GM18511 (cell line): ENCODE measurements at regions not wholly inside any gene's neighbourhood (a gene's known extent, or its start where the extent isn't known, plus 50 kb on each side); places are given as distances from the start of the nearest gene placed in this dataset.
"Not testable (repeated sequence)": the region's sequence is repeated elsewhere in the genome, so short reads cannot be mapped to it uniquely, and the experiment has no call there.

Experiments used
- ATAC-seq: cut with Tn5 transposase; IDR thresholded peaks from one replicate; pipeline ENCODE4 v1.9.1; 2021; ENCODE audit warnings: mild to moderate bottlenecking, moderate library complexity; ENCODE audit not compliant: unreplicated experiment

- ATAC-seq = no peak
These were observed 655.3 kb downstream of the SH3BGRL start for GRCh38 chrX:81857192-81857591.

- no peak for ATAC-seq
These were observed 665.0 kb downstream of the SH3BGRL start for GRCh38 chrX:81866873-81867272.

- no peak for ATAC-seq
These were observed 667.1 kb downstream of the SH3BGRL start for GRCh38 chrX:81868979-81869378.

GRCh38 chrX:81874807-81875206, 672.9 kb downstream of the SH3BGRL start:
- no peak for ATAC-seq

GRCh38 chrX:81875800-81876199, 673.9 kb downstream of the SH3BGRL start:
- ATAC-seq = no peak

GRCh38 chrX:81876437-81876836, 674.5 kb downstream of the SH3BGRL start:
- no peak for ATAC-seq

- no peak for ATAC-seq
These were observed 688.6 kb downstream of the SH3BGRL start for GRCh38 chrX:81890521-81890920.

- no peak for ATAC-seq
These were observed 698.6 kb downstream of the SH3BGRL start for GRCh38 chrX:81900522-81900921.

- ATAC-seq = no peak
These were observed 723.9 kb downstream of the SH3BGRL start for GRCh38 chrX:81925812-81926211.

GRCh38 chrX:81945911-81946310, 744.0 kb downstream of the SH3BGRL start:
- ATAC-seq = not testable (repeated sequence)

- no peak for ATAC-seq
These were observed 755.4 kb downstream of the SH3BGRL start for GRCh38 chrX:81957318-81957717.

GRCh38 chrX:81957900-81958545, 756.1 kb downstream of the SH3BGRL start:
- ATAC-seq = peak; percentile 78

- ATAC-seq = no peak
These were observed 758.1 kb downstream of the SH3BGRL start for GRCh38 chrX:81959964-81960363.

- not testable (repeated sequence) for ATAC-seq
These were observed 772.5 kb downstream of the SH3BGRL start for GRCh38 chrX:81974413-81974812.

GRCh38 chrX:81979806-81980515, 778.1 kb downstream of the SH3BGRL start:
- ATAC-seq = no peak

- ATAC-seq = not testable (repeated sequence)
These were observed 785.3 kb downstream of the SH3BGRL start for GRCh38 chrX:81987217-81987616.

- ATAC-seq = no peak
These were observed 794.3 kb downstream of the SH3BGRL start for GRCh38 chrX:81996166-81996565.

GRCh38 chrX:82029571-82030218, 827.8 kb downstream of the SH3BGRL start:
- no peak for ATAC-seq

- ATAC-seq = no peak
These were observed 829.3 kb downstream of the SH3BGRL start for GRCh38 chrX:82031250-82031649.

- no peak for ATAC-seq
These were observed 836.9 kb downstream of the SH3BGRL start for GRCh38 chrX:82038793-82039192.

- ATAC-seq = no peak
These were observed 839.1 kb downstream of the SH3BGRL start for GRCh38 chrX:82041034-82041433.

GRCh38 chrX:82058728-82059127, 856.8 kb downstream of the SH3BGRL start:
- ATAC-seq = no peak
